GM19397 (cell line): ENCODE measurements at regions not wholly inside any gene's neighbourhood (a gene's known extent, or its start where the extent isn't known, plus 50 kb on each side); places are given as distances from the start of the nearest gene placed in this dataset.
"Not testable (repeated sequence)": the region's sequence is repeated elsewhere in the genome, so short reads cannot be mapped to it uniquely, and the experiment has no call there.

Source experiments
- ATAC-seq: cut with Tn5 transposase; IDR thresholded peaks from one replicate; pipeline ENCODE4 v1.9.1; 2021; ENCODE audit warnings: mild to moderate bottlenecking, moderate library complexity; ENCODE audit not compliant: unreplicated experiment

DNA sequence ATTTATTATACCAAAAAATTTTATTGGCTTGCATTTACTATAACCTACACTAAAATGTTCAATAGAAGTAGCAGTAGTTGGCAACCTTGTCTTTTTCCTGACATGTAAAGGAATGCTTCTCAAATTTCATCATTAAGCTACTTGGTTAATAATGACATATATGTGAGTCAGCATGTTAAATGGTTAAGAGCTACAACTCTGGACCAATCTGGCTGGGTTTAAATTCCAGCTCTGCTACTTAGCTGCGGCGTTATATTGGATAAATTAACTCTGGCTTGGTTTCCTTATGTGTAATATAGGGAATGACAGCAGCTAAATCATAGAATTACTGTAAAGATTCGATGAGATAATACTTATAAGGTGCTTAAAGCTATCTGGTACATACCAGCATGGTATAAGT, 53.7 kb upstream of the OTOGL start:
- ATAC-seq, result no peak

GRCh38 chr12:80044694-80045046, 54.7 kb upstream of the OTOGL start:
- ATAC-seq, result no peak

- no peak for ATAC-seq
Measured at GRCh38 chr12:80041692-80042091, 57.6 kb upstream of the OTOGL start.

DNA sequence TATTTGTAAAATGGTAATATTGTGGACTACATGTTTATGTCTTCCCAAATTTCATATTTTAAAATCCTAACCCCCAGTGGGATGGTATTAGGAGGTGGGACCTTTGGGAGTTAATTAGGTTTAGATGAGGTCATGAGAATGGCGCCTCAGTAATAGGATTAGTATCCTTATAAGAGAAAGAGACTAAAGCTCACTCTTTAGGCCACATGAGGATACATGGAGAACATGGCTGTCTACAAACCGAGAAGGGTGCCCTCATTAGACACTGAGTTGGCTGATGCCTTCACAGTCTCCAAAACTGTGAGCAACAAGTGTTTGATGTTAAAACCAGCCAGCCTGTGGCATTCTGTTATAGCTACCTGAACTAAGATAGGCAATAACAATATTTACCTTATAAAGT, 58.3 kb upstream of the OTOGL start:
- no peak for ATAC-seq

DNA sequence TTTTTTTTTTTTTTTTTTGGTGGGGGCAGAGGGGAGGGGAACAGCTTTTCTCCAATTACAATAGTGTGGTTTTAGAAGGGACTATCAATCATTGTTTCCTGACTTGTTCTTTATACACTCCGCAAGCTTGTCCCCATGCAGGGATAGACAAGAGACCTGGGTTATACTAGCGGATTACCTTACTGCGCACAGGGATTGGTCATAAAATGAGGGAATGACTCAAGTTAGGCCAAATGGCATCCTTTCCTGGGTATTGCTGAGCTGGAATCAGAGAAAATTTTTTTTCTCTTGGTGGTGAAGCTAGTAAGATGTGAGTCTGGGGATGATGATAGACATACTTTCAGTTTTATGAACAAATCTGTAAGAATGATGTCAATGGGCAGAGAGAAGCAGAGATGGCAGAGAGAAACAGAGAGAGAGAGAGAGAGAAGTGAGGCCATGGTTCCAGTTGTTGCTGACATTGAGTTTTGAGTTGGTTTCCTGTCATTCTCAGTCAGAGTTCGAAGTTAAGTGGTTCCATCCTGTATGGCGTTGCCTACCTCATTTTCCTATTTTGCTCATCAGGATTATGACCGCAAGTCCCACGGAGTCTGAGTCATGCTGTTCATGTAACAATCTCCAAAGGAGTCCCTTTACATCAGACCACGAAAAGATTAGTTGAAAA, 59.1 kb upstream of the OTOGL start:
- ATAC-seq, result no peak

DNA sequence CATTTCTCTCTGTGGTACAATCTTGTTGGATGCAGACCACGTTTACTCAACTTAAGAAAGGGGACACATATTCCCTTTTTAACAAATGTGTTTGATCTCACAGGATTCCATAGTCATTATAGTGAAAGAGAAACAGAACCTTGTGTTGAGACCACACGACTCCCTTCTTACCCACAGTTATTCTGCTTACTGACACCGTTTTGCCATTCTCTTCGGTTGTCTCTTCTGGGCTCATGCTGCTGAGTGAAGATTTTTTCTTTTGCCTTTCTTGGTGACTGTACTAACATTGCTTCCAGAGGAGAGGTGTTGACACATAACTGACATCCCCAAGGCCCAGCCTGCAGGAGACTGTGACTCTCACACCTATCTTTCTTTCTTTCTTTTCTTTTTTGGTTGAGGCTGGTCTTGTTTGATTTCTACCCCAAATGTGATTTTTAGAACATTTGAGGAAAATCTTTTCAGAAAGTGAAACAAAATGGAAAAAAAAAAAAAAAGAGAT, 61.2 kb upstream of the OTOGL start:
- no peak for ATAC-seq

- ATAC-seq, result no peak
Measured at GRCh38 chr12:80033448-80033847, 65.9 kb upstream of the OTOGL start.

GRCh38 chr12:80032946-80033345, 66.4 kb upstream of the OTOGL start:
- ATAC-seq, result no peak

- ATAC-seq, result no peak
Measured at GRCh38 chr12:80031229-80031628, 68.1 kb upstream of the OTOGL start.

GRCh38 chr12:80025638-80026037, 73.7 kb upstream of the OTOGL start:
- no peak for ATAC-seq

GRCh38 chr12:80019691-80020090, 79.6 kb upstream of the OTOGL start:
- ATAC-seq, result no peak

GRCh38 chr12:80018119-80018518, 81.2 kb upstream of the OTOGL start:
- no peak for ATAC-seq

DNA sequence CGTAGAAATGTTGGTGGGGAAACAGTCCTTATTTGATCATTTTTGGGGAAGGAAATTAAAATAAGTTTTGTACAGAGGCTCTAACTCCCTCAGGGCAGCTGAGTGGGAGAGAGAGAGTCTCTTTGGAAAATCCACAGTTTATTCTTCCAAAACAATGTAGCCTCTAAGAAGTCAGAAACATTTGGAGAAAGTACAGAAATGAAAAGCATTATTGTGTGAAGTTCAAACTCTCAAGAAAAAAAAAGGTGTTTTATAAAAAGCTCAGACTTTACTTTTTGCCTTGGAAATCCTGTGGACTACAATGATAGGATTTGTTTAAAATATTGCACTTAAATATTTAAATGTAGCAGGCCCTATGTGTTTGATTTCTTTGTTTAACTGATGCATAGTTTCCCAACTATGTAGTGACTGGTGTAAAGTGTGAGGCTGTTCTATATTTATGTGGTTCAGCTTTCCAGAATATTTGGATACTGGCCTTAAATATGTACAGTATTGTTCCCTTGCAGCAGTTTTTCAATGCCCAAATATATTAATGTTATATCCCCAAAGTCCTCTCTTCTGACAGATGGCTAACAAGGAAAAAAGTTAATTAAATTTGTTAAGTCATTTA, 82.0 kb upstream of the OTOGL start:
- no peak for ATAC-seq

DNA sequence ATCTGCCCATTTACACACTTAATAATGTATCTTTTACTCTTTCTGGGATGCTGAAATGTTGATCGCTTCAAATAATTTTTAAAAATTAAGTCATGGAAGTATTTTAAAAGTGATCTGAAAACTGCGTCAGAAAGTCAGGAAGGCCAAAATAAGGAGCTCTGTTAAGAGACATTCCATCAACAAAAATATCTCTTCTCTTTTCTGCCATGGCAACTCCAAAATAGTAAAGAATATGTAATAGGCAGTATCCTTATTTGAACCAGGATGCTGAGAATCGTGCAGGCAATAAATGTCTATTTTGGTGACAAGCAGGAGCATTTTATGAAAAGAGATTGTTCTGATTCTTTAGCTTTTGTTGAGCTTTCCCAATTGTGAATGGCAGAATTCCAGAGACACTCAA, 81.8 kb upstream of the PPP1R12A start:
- no peak for ATAC-seq

GRCh38 chr12:80015660-80016059, 80.8 kb upstream of the PPP1R12A start:
- ATAC-seq, result no peak

GRCh38 chr12:80003744-80004143, 68.8 kb upstream of the PPP1R12A start:
- ATAC-seq, result not testable (repeated sequence)

DNA sequence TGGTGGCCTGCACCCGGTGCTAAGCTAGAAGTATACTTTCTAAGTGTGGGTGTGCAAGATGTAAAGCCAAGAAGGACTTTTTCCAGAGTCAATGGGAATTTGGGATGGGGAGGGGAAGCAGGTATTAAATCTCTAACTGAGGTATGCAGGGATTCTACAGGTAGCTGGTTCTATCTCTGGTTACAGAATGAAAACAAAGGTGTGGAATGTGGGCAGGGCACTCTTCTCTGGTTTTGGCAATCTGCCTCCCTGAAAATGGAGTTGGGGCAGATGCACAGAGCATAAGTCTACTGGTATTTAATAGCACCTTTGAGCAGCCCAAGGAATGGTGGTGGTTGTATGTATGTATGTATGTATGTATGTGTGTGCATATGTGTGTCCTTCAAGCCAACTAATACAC, 66.7 kb upstream of the PPP1R12A start:
- ATAC-seq, result no peak

DNA sequence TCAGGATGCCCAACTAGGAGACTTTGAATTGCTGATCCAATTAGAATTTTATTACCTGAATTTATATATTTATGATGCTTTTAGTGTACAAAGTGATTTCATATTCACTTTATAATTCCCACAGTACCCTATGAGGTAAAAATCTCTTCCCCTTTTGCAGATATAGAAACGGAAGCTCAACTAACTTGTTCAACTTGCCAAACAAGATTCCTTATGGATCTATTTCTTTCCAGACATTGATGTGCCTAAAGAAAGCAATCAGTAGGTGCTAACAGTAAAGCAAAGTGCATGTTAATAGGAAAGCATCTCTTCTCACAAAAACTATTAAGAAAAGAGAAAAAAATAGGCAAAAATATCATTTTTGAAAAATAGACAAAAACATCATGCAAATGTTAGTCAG, 65.9 kb upstream of the PPP1R12A start:
- no peak for ATAC-seq

DNA sequence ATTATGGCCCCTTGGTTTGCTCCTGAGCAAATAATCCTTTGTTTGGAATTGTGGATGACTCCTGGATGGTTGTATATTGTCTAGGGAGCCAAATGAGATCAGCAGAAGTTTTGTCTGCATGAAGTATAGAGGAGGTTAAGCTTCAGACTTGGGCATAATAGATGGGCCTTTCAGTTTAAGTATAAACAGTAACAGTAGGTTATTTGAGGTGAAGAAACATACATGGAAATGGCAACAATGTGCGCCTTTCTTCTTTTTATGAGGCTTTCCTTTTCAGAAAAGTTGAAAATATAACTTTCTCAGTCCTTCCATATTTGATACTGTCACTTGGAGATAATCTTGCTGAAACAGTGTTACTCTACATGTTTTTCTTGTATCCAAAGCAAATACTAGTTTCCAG, 63.7 kb upstream of the PPP1R12A start:
- no peak for ATAC-seq

DNA sequence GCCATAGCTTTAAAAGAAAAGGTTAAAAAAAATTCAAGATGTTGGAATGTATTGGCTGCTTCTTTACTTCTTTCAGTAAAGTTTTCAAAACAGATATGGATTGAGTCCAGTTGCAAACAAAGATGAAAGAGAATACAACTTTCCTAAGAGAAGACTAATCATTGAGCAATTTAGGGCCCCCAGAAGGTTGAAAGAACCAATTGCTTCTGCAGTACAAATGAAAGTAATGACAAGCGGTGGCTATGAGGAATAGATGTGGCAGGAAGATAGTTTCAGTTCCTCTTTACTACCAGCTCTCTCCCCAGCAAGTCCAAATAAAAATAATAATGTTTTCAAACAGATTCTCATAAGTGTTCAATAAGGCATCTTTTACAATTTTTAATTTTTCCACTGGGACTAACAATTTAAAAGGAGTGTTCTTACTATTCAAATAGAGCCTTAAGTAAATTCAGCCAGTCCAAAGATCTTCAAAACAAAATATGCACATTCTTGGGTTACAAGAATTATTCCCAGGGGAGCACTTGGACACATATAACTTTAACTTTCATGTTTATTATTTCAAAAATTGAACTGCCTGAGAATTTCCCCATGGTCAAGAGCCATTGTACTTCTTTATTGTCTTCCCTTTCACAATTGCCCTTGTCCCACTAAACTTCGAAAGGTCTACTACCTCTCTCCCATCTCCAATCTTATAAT, 62.3 kb upstream of the PPP1R12A start:
- ATAC-seq, result peak; percentile 99

DNA sequence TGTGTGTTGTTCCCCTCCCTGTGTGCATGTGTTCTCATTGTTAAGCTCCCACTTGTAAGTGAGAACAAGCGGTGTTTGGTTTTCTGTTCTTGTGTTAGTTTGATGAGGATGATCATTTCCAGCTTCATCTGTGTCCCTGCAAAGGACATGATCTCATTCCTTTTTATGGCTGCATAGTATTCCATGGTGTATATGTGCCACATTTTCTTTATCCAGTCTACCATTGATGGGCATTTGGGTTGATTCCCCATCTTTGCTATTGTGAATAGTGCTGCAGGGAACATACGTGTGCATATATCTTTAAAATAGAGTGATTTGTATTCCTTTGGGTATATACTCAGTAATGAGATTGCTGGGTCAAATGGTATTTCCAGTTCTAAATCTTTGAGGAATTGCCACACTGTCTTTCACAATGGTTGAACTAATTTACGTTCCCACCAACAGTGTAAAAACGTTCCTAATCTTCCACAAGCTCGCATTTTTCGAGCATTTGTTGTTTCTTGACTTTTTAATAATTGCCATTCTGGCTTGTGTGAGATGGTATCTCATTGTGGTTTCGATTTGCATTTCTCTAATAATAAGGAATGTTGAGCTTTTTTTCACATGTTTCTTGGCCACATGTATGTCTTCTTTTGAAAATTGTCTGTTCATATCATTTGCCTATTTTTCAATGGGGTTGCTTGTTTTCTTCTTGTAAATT, 60.6 kb upstream of the PPP1R12A start:
- ATAC-seq, result not testable (repeated sequence)
